ENCODE measurements at regions not wholly inside any gene's neighbourhood (a gene's known extent, or its start where the extent isn't known, plus 50 kb on each side); places are given as distances from the start of the nearest gene placed in this dataset.
A peak's percentile ranks its signal among the peaks of the same experiment; 100 is the strongest.

- Histone ChIP-seq H3K14ac (replicated peaks; ENCODE audit: low read depth, low read length) (peak overlapping the region; percentile 49), H3K9ac (ENCODE audit: low read depth, low read length) (no peak overlapping the region), H2AFZ (replicated peaks; ENCODE audit: low read length, poor library complexity) (peak overlapping the region; percentile 11), H4K20me1 (ENCODE audit: insufficient read depth, low read length) (no peaks in the 10 kb centered on the region), H2AK5ac (ENCODE audit: low read depth, low read length) (peak overlapping the region; percentile 60; the same call in 1 of the 2 replicates), H3K4me2 (ENCODE audit: low read depth, low read length) (no peak overlapping the region), H3K4ac (ENCODE audit: low read depth, low read length) (peak overlapping the region; percentile 85), H4K5ac (ENCODE audit: low read depth, low read length) (peak overlapping the region; percentile 40), H3K27ac (ENCODE audit: insufficient read depth, low read length) (peak overlapping the region; percentile 40; the same call in 1 of the 2 replicates), H4K91ac (ENCODE audit: insufficient read depth, low read depth, low read length) (peak overlapping the region; percentile 82), H3K79me1 (ENCODE audit: low read depth in 1 of 2, low read length in 2 of 2) (no peaks in the 10 kb centered on the region), H3K27me3 (ENCODE audit: control insufficient read depth, insufficient read depth, low read length) (peaks cover 6% of the 10 kb centered on the region; the same call in 1 of the 2 replicates), H2BK20ac (ENCODE audit: low read depth, low read length) (peak overlapping the region; percentile 94), H2BK5ac (ENCODE audit: low read depth, low read length, poor library complexity, severe bottlenecking) (peak overlapping the region; percentile 20), H3K4me1 (ENCODE audit: control insufficient read depth, insufficient read depth, low read length) (peaks cover 14% of the 10 kb centered on the region), H3K4me3 (ENCODE audit: insufficient read depth, low read depth, low read length) (no peak overlapping the region), H4K8ac (ENCODE audit: low read depth in 2 of 2, low read length in 2 of 2) (peak overlapping the region; percentile 28 to 75; a peak in 2 of 4 replicates), H3K23ac (ENCODE audit: low read depth, low read length) (peak overlapping the region; percentile 32), H3K18ac (ENCODE audit: low read depth, low read length) (peak overlapping the region; percentile 56), H2BK15ac (ENCODE audit: low read depth, low read length) (peak overlapping the region; percentile 71; the same call in 2 of the 3 replicates), H3K9me1 (ENCODE audit: insufficient read depth, low read length) (peaks cover 9% of the 10 kb centered on the region), H3K9me3 (ENCODE audit: control insufficient read depth, insufficient read depth, low read length) (no peaks in the 10 kb centered on the region), H2AK9ac (replicated peaks; ENCODE audit: low read depth, low read length, poor library complexity) (no peak overlapping the region), H3K56ac (ENCODE audit: extremely low read depth, insufficient read depth, low read length) (peak overlapping the region; percentile 67; the same call in 1 of the 2 replicates), H3K36me3 (ENCODE audit: control insufficient read depth, insufficient read depth, low read length) (no peaks in the 10 kb centered on the region), H2BK120ac (ENCODE audit: low read depth, low read length) (peak overlapping the region; percentile 91)
- BruUV-seq (replicated peaks), result no TSS peak
- WGBS, 2 experiments (ENCODE audit: extremely low coverage in 2 of 2, insufficient read length in 1 of 2), result 90% methylated on average over 2 of the region's 10 CpGs; no CpG with 5 or more reads in 1 of the 2 experiments
- intact Hi-C loops (cut with micrococcal nuclease) (loop anchor here (10.0 kb wide), 2 partner anchors 381 to 651 kb away; no protein-coding TSS in a partner anchor), in situ Hi-C loops (cut with MboI; ENCODE audit: low sequenced_read_pairs) (no loop called here), dilution Hi-C loops (cut with HindIII; ENCODE audit: low sequenced_read_pairs, unreplicated experiment) (no loop called here)
- TF ChIP-seq MAFK (IDR thresholded peaks at IDR 0.05; ENCODE audit: low read depth, low read length), result no peak
- TF ChIP-seq BHLHE40 (IDR thresholded peaks at IDR 0.05; ENCODE audit: low read depth, low read length), result peak; percentile 67; the same call in 1 of the 2 replicates
- ChIA-PET POLR2A (ENCODE audit: unreplicated experiment) (no interaction called here), CTCF (interaction anchor here (0.7 to 1.8 kb wide), 3 partner anchors 48 to 1055 kb away, joined by 3 to 4 read pairs (median 4); no protein-coding TSS in a partner anchor)
- peak; percentile 88 for DNase-seq
- peak; percentile 86 for ATAC-seq (ENCODE audit: low read depth)
Observed at GRCh38 chr4:138875891-138876608, 139.5 kb upstream of the NOCT start.
